Tongue (tissue), 1 donor: ENCODE measurements at regions not wholly inside any gene's neighbourhood (a gene's known extent, or its start where the extent isn't known, plus 50 kb on each side); places are given as distances from the start of the nearest gene placed in this dataset.

ENCODE experiments used
- DNase-seq: peaks from one replicate; pipeline ENCODE4 v3.0.0-alpha.2; 2015

GRCh38 chr3:25292036-25292435 lies 136.0 kb upstream of the RARB start:
- no peak for DNase-seq

DNA sequence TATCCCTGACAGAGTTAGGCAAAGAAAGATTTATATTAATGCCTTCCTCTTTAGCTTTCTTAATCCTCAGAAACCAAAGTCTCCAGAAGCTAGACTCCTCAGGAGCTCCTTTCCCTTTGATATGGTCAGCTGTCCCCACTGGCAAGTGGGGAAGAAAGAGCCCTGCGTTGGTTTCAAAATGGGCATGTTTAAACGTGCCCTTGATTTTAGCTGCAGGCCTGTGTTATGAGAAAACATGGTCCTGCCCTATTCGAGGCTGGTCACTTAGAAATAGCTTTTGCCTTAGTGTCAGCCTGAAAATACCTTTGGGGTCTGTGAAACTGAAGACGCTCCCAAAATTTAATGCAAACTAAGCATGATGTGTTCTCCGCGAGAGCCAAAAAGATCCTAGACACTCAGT lies 135.5 kb upstream of the RARB start:
- peak; percentile 14 for DNase-seq

- peak; percentile 39 for DNase-seq
These were observed 134.3 kb upstream of the RARB start for GRCh38 chr3:25293736-25294135.

GRCh38 chr3:25294169-25294805 lies 133.8 kb upstream of the RARB start:
- no peak for DNase-seq

GRCh38 chr3:25297667-25298585 lies 130.1 kb upstream of the RARB start:
- DNase-seq = peak; percentile 48

DNA sequence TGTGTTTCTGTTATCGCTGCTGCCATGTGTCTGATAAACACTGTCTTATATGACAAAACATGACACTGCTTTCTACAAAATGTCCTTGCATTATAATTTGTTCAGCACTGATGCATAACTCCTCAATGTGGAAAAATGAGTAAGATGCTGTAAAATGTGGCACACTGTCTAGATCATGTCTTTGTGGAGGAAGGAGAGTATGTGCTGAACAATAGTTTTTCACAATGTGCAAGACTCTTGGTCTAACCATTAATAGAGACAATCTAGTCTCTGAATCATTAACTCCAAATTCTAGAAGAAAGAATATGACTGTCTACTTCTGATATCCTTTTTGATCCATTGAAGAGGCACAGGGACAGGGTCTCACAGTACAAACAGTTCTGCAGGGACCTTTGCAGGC lies 127.9 kb upstream of the RARB start:
- no peak for DNase-seq

DNA sequence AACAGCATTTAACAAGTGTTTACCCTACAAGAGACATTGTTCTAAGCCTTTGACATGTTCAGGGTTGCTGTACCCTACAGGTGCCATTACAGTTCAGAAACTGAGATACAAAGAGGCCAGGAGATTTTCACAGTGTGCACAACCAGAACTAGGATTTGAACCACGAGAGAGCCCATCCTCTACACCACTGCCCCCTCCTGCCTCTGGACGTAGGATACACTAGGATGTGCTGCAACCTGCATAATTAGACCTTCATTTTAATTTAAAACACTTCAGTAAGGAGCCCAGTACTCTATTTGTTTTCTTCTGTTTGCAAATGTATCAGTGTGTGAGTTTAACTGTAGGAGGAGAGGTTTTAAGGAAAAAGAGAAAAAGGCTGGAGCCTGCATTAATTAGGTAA lies 123.1 kb upstream of the RARB start:
- no peak for DNase-seq

DNA sequence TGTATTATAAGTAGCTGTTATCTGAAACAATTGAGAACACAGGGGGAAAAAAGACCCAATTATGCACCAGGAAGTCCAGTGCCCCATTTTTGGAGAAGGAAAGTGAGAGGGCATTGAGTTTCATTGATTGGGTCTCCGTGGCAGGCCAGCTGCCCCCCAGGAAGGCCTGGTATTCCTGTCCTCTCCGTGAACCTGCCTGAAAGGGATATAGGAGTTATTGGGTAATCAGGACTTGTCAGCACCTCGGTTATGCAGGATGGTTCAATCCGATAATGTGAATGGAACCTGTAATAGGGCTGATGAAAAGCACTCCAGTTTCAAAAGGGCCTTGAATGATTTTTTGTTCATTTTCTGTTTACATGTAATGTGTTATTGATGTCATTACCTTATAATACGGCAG lies 122.0 kb upstream of the RARB start:
- DNase-seq = no peak

DNA sequence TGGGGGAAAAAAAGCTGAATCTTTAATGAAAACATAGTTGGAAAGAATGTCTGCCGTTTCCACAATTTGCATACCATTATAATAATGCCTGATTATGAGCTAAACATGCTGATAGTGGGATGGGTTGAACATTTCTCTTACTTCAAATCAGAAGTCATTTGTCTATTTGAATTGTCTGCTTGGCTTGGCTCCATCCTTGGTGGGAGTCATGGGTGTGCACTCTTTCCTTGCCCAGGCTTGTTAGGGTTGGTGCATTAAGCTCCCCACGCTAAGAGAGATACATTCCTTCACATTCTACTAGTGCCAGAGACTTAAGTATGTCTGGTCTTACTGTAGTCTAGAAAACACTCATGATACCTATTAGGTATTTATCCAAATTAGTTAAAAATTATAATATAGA lies 121.4 kb upstream of the RARB start:
- DNase-seq = peak; percentile 39

- DNase-seq = no peak
These were observed 114.8 kb upstream of the RARB start for GRCh38 chr3:25313286-25313685.

GRCh38 chr3:25324954-25325655 lies 103.0 kb upstream of the RARB start:
- no peak for DNase-seq

DNA sequence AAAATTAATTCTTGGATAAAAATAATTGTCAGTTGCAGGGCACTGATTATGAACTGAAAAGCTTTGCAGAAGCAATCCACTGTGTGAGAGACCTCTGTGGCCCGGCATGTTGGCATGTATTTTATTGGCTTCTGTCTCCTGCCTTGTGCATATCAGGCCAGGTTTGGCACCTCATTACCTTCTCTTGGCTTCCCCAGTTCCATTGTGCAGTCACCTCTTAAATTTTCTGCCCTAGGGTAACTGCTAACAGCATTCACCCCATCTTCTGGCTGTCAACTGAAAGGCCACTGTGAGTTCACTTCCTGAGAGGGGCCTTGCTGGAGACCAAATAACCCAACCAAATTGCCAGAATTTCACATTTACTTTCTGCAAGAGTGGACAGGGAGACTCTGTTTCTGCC lies 92.7 kb upstream of the RARB start:
- no peak for DNase-seq

- no peak for DNase-seq
These were observed 89.8 kb upstream of the RARB start for GRCh38 chr3:25338158-25338725.

DNA sequence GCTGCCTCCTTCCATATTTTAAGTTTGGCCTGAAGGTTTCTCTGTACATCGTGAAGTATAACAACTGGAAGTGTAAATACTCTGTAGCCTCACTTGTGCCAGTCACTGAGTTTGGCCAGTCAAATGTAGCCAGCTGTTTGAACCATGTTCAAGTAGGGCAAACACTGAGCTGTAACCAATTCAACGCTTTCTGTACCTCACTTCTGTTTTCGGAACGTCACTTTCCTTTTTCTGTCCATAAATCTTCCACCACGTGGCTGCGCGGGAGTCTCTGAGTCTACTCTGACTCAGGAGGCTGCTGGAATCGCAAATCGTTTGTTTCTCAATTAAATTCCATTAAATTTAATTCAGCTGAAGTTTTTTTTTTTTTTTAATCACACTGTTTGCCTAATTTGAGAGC lies 88.8 kb upstream of the RARB start:
- DNase-seq = no peak

DNA sequence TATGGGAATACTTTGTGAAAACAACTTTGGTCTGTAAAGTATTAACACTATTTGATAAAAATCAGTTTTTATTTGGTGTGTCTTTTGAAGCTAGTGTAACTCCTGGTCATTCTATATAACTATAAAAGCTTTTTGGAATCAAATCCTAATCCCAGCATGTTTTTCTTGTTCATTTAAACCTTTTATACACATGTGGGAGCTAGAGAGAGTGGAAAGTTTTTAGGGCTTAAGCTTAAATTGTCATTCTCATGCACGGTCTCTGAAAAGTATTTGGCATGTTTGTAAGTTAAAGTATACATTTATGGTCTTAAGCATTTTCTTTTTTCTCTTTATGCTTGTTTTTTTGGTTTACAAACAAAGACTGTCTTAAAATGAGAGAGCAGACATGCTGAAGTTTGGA lies 83.4 kb upstream of the RARB start:
- peak; percentile 64 for DNase-seq

GRCh38 chr3:25349095-25349494 lies 79.0 kb upstream of the RARB start:
- DNase-seq = no peak

DNA sequence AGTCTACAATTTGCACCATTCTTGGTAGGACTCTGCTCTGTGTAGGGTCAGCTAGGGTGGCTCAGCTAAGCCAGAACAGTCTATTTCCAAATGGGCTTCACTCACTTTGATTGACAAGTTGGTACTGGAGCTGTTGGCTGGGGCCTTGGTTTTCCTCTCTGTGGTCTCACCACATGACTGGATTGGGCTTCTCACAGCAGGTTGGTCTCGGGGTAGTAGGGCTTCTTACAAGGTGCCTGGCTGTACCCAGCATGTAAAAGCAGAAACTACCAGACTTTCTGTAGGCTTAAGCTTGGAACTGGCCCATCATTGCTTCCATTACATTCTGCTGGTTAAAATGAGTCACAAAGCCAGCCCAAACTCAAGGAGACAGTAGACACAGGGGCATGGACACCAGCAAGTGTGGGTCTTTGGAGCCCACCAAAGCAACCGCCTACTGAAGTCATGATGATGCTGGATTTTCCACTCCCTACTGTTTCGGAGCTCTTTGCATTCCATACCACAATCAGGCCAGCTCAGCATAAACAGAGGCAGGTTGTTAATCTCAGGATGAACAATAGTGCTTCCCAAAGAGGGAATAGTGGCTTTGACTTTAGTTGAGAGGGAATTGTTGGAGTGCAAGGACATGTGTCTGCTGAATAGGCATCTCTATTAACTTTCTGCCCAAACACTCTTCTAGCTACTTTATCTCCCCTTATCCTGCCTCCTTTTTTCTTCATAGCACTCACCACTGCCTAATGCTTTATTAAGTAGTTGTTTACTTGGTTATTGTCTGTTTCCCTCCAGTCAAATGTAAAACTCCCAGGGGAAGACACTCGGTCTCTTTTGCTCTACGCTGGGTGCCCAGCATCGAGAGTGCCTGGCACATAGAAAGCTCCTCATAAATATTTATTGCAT lies 78.0 kb upstream of the RARB start:
- no peak for DNase-seq

DNA sequence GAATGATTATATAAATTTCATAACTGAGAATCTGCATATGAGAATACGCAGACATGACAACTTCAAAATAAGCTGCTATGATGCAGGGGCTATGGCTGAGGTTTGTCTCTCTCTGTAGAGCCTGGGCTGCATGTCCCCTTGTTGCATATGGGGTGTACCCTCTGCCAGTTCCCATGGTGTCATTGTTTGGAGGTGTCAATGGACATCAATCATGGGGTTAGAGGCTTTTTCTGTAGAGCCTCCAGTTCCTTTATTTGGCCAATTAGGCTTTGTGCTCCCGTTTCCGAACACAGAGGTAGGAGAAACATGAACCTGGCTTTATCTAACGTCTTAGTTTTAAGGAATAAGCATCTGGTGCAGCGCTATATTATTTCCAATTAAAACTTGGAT lies 77.3 kb upstream of the RARB start:
- DNase-seq = no peak

DNA sequence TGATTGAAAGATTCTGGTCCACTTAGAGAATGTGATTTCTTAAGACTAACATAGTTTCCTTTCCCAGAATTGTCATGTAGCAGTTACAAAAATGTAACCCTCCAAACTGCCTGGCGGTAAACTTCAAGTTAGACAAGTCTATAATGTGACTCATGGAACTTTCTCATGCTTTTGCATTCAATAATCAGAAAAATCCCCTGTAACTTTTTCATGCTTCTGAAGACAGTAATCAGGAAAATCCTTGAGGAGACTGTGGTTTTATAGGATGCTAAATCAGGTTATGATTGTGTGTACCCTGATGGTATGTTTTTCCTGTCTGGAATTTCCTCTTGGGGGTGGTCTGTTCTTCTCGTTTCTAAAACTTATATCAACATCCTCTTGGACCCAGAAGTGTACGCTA lies 74.0 kb upstream of the RARB start:
- DNase-seq = no peak

- peak; percentile 11 for DNase-seq
These were observed 72.8 kb upstream of the RARB start for GRCh38 chr3:25355034-25355885.

DNA sequence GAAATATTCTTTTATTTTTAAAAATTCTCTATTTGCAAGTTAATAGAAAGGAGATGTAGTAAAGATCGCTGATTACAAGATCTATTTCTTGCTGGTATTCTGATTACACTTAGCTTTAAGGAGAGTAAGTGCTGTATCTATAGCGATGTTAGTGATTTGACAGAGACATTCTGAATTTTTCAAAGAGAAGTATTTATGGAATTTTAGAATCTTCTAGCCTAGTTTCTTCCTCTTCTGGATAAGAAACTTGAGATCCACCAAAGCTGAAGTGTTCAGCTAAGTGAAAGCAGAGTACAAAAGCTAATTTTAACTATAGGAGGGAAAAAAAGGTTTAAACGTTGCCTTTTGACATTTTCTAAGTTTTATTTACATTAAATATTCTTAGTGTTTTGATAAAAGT lies 72.1 kb upstream of the RARB start:
- DNase-seq = no peak
